WI38 (cell line): ENCODE measurements at regions not wholly inside any gene's neighbourhood (a gene's known extent, or its start where the extent isn't known, plus 50 kb on each side); places are given as distances from the start of the nearest gene placed in this dataset.
A peak's percentile ranks its signal among the peaks of the same experiment; 100 is the strongest.
"Not testable (repeated sequence)": the region's sequence is repeated elsewhere in the genome, so short reads cannot be mapped to it uniquely, and the experiment has no call there.

ENCODE experiments used
- H3K4me3 ChIP-seq: 2 replicates; pipeline ENCODE4 v1.5.1; 2011; ENCODE audit warnings: low read depth, mild to moderate bottlenecking, control low read depth, low read length
- TF ChIP-seq, protein P1 (sequence below): IDR thresholded peaks from 2 replicates; pipeline ENCODE4 v1.5.1; 2012; ENCODE audit warnings: low read depth, mild to moderate bottlenecking, control low read depth, low read length

DNA sequence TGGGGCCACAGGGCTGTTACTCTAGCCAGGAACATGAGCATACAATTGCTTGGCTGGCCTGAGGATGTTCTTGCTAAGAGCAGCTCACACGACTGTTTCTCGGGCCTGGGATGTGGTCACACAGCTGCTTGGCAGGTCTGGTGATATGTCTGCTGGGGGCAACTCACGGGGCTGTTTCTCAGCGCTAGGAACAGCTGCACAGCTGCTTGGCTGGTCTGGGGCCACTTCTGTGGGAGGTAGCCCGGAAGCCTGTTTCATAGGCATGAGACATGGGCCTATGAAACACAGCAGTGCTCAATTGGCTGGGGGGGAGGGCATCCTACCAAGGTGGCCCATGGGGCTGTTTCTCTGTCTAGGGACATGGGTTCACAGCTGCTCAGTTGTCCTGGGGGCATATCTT, 73.4 kb upstream of the DDHD1 start:
- TF ChIP-seq, protein P1, sequence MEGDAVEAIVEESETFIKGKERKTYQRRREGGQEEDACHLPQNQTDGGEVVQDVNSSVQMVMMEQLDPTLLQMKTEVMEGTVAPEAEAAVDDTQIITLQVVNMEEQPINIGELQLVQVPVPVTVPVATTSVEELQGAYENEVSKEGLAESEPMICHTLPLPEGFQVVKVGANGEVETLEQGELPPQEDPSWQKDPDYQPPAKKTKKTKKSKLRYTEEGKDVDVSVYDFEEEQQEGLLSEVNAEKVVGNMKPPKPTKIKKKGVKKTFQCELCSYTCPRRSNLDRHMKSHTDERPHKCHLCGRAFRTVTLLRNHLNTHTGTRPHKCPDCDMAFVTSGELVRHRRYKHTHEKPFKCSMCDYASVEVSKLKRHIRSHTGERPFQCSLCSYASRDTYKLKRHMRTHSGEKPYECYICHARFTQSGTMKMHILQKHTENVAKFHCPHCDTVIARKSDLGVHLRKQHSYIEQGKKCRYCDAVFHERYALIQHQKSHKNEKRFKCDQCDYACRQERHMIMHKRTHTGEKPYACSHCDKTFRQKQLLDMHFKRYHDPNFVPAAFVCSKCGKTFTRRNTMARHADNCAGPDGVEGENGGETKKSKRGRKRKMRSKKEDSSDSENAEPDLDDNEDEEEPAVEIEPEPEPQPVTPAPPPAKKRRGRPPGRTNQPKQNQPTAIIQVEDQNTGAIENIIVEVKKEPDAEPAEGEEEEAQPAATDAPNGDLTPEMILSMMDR: no peak
- H3K4me3 ChIP-seq: no peak overlapping the region

DNA sequence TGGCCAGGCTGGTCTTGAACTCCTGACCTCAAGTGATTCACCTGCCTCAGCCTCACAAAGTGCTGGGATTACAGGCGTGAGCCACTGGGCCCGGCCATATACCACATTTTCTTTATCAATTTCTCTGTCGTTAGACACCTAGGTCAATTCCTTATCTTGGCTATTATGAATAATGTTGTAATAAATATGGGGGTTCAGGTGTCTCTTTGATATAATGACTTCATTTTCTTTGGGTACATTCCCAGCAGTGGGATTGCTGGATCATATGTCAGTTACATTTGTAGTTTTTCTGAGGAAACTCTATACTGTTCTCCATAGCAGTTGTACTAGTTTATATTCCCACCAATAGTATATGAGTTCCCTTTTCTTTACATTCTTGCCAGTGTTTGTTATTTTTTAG, 67.8 kb upstream of the DDHD1 start:
- TF ChIP-seq, protein P1: no peak

DNA sequence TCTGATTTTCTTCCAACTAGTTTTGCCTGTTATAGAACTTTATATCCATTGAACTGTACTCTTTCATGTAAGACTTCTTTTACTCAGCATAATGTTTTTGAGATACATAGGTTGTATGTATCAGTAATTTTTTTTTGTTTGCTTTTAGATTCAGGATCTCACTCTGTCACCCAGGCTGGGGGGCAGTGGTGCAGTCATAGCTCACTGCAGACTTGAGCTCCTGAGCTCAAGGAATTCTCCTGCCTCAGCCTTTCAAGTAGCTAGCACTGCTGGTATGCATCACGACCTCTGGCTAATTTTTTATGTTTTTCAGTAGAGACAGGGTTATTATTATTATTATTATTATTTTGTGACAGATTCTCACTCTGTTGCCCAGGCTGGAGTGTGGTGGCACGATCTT, 65.0 kb upstream of the DDHD1 start:
- TF ChIP-seq, protein P1: no peak
- peak overlapping the region; percentile 56 for H3K4me3 ChIP-seq

More for the DNA sequence above, 67.8 kb upstream of the DDHD1 start:
- H3K4me3 ChIP-seq: no peak overlapping the region

DNA sequence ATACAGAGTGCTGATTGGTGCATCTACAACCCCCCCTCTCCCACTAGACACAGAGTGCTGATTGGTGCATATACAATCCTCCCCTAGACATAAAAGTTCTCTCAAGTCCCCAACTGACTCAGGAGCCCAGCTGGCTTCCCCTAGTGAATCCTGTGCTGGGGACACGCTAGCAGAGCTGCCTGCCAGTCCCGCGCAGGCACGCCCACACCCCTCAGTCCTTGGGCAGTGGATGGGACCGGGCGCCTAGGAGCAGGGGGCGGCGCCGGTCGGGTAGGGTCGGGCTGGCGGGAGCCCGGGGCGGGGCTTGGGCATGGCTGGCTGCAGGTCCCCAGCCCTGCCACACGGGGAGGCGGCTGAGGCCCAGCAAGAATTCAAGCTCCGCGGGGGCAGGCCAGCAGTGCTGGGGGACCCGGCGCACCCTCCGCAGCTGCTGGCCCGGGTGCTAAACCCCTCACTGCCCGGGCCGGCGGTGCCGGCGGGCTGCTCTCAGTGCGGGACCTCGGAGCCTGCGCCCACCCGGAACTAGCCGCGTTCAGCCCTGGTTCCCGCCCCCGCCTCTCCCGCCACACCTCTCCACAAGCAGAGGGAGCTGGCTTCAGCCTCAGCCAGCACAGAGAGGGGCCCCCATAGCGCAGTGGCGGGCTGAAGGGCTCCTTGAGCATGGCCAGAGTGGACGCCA, 64.3 kb upstream of the DDHD1 start:
- TF ChIP-seq, protein P1: 0 out of 2 replicates have a peak, but pooled peaks have one; percentile 13
- H3K4me3 ChIP-seq: peak overlapping the region; percentile 56

DNA sequence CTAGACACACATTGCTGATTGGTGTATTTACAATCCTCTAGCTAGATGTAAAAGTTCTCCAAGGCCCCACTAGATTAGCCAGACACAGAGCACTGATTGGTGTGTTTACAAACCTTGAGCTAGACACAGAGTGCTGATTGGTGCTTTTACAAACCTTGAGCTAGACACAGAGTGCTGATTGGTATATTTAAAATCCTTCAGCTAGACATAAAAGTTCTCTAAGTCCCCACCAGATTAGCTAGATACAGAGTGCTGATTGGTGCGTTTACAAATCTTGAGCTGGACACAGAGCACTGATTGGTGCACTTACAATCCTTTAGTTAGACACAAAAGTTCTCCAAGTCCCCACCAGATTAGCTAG, 63.8 kb upstream of the DDHD1 start:
- not testable (repeated sequence) for H3K4me3 ChIP-seq

DNA sequence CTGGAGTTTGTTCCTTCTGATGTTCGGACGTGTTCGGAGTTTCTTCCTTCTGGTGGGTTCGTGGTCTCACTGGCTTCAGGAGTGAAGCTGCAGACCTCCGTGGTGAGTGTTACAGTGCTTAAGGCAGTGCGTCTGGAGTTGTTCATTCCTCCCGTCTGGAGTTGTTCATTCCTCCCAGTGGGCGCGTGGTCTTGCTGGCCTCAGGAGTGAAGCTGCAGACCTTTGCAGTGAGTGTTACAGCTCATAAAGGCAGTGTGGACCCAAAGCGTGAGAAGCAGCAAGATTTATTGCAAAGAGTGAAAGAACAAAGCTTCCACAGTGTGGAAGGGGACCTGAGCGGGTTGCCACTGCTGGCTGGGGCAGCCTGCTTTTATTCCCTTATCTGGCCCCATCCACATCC, 63.4 kb upstream of the DDHD1 start:
- H3K4me3 ChIP-seq: not testable (repeated sequence)

DNA sequence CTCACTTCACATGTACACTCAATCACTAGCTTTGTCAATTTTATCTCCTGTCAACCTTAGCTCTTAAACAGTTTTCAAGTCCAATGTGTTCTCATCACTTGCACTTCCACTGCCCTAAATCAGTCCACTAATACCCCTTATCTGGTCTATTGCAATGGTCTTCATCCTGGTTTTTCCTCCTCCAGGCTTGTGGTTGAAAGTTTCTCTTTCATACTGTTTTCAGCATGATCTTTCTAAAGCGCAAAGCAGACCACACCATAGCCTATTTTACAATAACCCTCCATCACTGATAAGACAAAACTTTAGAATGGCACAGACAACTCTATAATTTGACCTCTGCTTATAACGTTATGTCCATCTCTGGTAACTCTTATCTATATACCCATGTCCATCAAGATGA, 62.0 kb upstream of the DDHD1 start:
- no peak overlapping the region for H3K4me3 ChIP-seq
- TF ChIP-seq, protein P1: no peak

DNA sequence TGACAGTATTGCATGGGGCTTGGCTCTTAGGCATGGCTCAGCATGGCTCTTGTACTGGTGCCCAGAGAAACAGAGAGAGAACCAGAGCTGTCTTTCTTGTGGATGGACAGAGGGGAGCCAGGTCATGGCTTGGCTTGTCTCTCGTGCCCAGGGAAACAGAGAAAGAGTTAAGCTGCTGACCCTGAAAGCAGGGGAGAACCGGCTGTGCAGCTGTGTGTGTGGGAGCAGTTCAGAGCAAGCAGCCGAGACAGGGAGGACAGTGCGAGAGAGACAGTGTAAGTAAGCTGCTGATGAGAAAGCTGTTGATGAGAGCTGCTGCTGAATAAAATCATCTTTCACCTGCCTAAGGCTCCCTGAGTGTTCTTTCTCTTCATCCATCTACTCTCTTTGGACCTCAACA, 61.3 kb upstream of the DDHD1 start:
- no peak overlapping the region for H3K4me3 ChIP-seq
- TF ChIP-seq, protein P1: no peak
